Right lobe of liver (tissue), 4 donors: ENCODE measurements at regions not wholly inside any gene's neighbourhood (a gene's known extent, or its start where the extent isn't known, plus 50 kb on each side); places are given as distances from the start of the nearest gene placed in this dataset.

Source experiments
- POLR2A ChIP-seq: fragments of 450-650 bp; IDR thresholded peaks from one replicate; pipeline ENCODE4 v1.6.1; 2017; ENCODE audit warnings: antibody characterized with exemption, mild to moderate bottlenecking
- TF ChIP-seq, protein P1 (sequence below), 4 donors: fragments of 200-600 bp in 3 of 4; fragments of 450-650 bp in 1 of 4; IDR thresholded peaks; one replicate each; pipeline versions ENCODE4 v1.5.1 to v1.8.0; 2016 to 2022; ENCODE audit warnings: antibody characterized with exemption in 4 of 4, mild to moderate bottlenecking in 2 of 4
- donor health status: DM: no; HTN: no; CAD: no.
- donor health status: DM: no; HTN: no; CAD: no.
- donor health status: DM: no; HTN: yes; CAD: no.

DNA sequence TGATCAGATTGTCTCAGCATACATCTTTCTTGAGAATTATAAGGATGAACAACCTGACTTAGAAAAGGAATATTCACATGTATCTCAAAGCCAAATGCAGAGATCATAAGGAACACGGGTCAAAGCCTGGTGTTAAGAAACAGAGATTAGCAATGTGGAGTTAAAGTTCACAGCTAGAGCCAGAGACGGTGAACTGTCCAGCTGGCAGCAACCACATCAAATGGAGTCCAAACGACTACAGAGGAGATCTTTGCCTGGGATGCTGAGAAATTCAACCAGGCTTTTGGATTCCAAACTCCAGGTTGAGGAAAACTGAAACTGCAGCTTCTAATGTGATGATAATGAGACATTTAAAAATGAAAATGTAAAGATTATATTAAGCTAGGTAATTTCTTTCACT is 939.9 kb upstream of the NXPH2 start:
- TF ChIP-seq, protein P1, sequence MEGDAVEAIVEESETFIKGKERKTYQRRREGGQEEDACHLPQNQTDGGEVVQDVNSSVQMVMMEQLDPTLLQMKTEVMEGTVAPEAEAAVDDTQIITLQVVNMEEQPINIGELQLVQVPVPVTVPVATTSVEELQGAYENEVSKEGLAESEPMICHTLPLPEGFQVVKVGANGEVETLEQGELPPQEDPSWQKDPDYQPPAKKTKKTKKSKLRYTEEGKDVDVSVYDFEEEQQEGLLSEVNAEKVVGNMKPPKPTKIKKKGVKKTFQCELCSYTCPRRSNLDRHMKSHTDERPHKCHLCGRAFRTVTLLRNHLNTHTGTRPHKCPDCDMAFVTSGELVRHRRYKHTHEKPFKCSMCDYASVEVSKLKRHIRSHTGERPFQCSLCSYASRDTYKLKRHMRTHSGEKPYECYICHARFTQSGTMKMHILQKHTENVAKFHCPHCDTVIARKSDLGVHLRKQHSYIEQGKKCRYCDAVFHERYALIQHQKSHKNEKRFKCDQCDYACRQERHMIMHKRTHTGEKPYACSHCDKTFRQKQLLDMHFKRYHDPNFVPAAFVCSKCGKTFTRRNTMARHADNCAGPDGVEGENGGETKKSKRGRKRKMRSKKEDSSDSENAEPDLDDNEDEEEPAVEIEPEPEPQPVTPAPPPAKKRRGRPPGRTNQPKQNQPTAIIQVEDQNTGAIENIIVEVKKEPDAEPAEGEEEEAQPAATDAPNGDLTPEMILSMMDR (IDR thresholded peaks at IDR 0.05), result no peak
- no peak for TF ChIP-seq POLR2A
